ENCODE measurements at regions not wholly inside any gene's neighbourhood (a gene's known extent, or its start where the extent isn't known, plus 50 kb on each side); places are given as distances from the start of the nearest gene placed in this dataset.
A peak's percentile ranks its signal among the peaks of the same experiment; 100 is the strongest.
"Not testable (repeated sequence)": the region's sequence is repeated elsewhere in the genome, so short reads cannot be mapped to it uniquely, and the experiment has no call there.

GRCh38 chr15:47124430-47125102 is 592.7 kb upstream of the SEMA6D start:
- Mint-ChIP-seq H3K4me1 (no peaks in the 10 kb centered on the region), H3K36me3 (no peaks in the 10 kb centered on the region), H3K9me3 (peaks cover 13 to 23% of the 10 kb centered on the region in 2 donors), H3K27ac (no peak overlapping the region), H3K4me3 (no peak overlapping the region), H3K27me3 (no peaks in the 10 kb centered on the region)
- ATAC-seq (replicated peaks) (no peak), DNase-seq (no peak)

DNA sequence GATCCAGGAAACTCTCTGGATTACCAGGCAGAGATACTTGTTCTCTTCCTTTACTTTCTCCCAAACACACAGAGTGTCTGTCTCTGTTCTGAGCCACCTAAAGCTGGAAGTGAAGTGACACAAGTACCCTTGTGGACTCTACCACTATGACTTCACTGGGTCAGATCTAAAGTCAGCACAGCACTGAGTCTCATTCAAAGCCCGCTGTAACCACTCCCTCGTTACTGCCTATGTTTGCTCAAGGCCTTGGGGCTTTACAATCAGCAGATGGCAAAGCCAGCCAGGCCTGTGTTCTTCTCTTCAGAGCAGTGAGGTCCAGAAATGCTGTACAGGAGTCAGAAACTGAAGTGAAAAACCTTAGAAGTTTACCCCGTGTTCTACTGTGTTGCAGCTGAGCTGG is 588.3 kb upstream of the SEMA6D start:
- Mint-ChIP-seq H3K27ac (no peak overlapping the region), H3K9me3 (peaks cover 11 to 12% of the 10 kb centered on the region in 2 donors), H3K4me3 (no peak overlapping the region), H3K27me3 (no peaks in the 10 kb centered on the region), H3K4me1 (no peaks in the 10 kb centered on the region), H3K36me3 (no peaks in the 10 kb centered on the region)
- ATAC-seq (replicated peaks) = no peak
- no peak for DNase-seq

DNA sequence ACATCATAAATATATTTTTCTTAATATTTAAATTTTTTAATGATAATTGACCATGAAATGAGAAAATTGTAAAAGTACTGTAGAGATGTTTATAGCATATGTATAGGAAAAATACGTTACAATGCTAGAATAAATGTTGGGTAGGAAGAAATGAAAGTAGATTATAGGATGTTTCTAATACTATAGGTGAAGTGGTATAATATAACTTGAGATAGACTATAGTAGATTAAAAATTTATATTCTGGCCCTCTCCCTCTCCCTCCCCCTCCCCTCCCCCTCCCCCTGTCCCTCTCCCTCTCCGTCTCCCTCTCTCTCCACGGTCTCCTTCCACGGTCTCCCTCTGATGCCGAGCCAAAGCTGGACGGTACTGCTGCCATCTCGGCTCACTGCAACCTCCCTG is 585.9 kb upstream of the SEMA6D start:
- H3K36me3 Mint-ChIP-seq; H3K27ac Mint-ChIP-seq; DNase-seq; H3K4me3 Mint-ChIP-seq; H3K4me1 Mint-ChIP-seq; H3K27me3 Mint-ChIP-seq; ATAC-seq (replicated peaks): not testable (repeated sequence)
- H3K9me3 Mint-ChIP-seq = peaks cover 9 to 12% of the 10 kb centered on the region in 2 donors

DNA sequence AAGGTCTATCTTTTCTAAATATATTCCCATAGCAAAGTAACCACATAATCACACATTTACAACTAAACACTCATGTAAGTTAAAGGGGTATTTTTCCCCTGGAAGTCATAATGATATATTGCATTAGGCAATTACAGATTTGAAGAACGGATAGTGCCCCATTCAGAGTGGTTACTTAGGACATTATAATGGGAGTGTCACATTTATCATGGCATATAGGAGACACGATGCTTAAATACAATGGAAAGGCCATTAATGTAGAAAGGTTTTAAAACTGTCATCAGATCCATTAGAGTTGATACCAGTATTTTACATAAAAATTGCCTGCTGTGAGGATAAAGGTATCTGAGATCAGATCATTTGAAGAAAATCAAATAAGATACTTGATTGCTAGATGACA is 582.0 kb upstream of the SEMA6D start:
- H3K4me1 Mint-ChIP-seq = no peaks in the 10 kb centered on the region
- no peak overlapping the region for H3K4me3 Mint-ChIP-seq
- H3K27me3 Mint-ChIP-seq = no peaks in the 10 kb centered on the region
- H3K36me3 Mint-ChIP-seq = no peaks in the 10 kb centered on the region
- ATAC-seq (replicated peaks) (no peak), DNase-seq (no peak)
- H3K9me3 Mint-ChIP-seq = peaks cover 0 to 2% of the 10 kb centered on the region in 2 donors
- no peak overlapping the region for H3K27ac Mint-ChIP-seq

DNA sequence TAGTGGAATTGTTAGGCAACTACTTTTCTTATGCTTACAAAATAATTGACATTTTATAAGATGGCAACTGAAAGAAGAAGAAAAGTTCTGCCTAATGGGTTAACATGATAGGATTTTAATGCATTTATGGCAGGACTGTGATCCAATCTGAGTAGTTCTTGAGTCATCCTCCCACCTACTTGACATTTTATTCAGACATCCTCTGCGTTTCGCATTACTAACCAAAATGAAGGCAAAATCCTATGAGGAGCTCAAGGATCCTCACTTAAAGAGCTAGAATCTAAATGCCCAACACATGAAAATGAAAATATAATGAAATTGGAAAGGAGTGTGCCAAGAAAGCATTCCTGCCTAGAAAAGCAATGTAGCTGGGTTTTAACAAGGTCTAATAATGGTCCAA is 581.1 kb upstream of the SEMA6D start:
- H3K9me3 Mint-ChIP-seq = no peaks in the 10 kb centered on the region
- H3K27ac Mint-ChIP-seq = no peak overlapping the region
- H3K36me3 Mint-ChIP-seq = no peaks in the 10 kb centered on the region
- no peak for DNase-seq
- H3K4me3 Mint-ChIP-seq = no peak overlapping the region
- ATAC-seq (replicated peaks) = no peak
- no peaks in the 10 kb centered on the region for H3K4me1 Mint-ChIP-seq
- no peaks in the 10 kb centered on the region for H3K27me3 Mint-ChIP-seq

DNA sequence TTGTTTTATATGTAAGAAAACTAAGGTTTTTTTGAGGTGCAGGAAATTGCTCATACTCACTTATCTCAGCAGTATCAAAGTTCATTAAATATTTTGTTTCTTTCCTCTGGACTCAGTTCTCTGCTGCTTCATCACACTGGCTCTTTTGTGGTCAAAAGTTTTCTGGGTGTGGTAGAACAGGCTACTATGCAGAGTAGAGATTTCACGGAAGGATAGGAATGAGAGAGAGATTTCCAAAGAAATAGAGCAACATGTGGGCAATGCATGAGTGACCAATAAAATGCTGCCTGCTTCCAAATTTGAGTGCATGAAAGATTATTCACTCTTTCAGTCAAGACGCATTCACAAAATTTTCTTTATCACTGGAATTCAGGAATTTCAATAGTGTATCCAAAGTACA is 577.3 kb upstream of the SEMA6D start:
- Mint-ChIP-seq H3K36me3 (no peaks in the 10 kb centered on the region), H3K4me3 (no peak overlapping the region), H3K9me3 (peaks cover 6 to 8% of the 10 kb centered on the region in 2 donors), H3K27me3 (no peaks in the 10 kb centered on the region), H3K4me1 (no peaks in the 10 kb centered on the region), H3K27ac (no peak overlapping the region)
- ATAC-seq (replicated peaks) (no peak), DNase-seq (no peak)

- Mint-ChIP-seq H3K4me3 (no peak overlapping the region), H3K27me3 (no peaks in the 10 kb centered on the region), H3K4me1 (no peaks in the 10 kb centered on the region), H3K27ac (no peak overlapping the region), H3K9me3 (peaks cover 4 to 6% of the 10 kb centered on the region in 2 donors), H3K36me3 (no peaks in the 10 kb centered on the region)
- no peak for DNase-seq
- no peak for ATAC-seq (replicated peaks)
These were observed 559.5 kb upstream of the SEMA6D start for GRCh38 chr15:47157827-47158226.

DNA sequence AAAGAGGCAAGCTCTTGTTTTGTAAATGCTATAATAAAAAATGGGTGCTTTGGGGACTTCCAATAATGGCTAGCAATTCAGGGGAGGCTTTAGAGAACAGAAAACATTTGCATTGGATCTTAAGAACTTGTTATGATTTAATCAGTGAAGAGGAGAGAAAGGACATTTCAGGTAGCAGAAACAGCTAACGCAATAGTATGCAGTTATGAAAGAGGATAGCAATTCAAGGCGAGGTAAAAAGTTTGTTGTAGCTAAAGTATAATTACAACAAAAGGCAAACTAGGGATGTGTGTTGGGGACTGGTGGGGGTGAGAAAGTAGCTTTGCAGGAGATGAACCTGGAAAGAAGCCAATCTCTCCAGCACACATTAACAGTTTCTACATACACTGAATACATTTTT is 558.7 kb upstream of the SEMA6D start:
- peaks cover 4 to 7% of the 10 kb centered on the region in 2 donors for H3K9me3 Mint-ChIP-seq
- H3K27me3 Mint-ChIP-seq = no peaks in the 10 kb centered on the region
- H3K4me3 Mint-ChIP-seq = no peak overlapping the region
- H3K27ac Mint-ChIP-seq = no peak overlapping the region
- DNase-seq (no peak), ATAC-seq (replicated peaks) (no peak)
- H3K4me1 Mint-ChIP-seq = no peaks in the 10 kb centered on the region
- no peaks in the 10 kb centered on the region for H3K36me3 Mint-ChIP-seq

GRCh38 chr15:47177177-47177576 is 540.1 kb upstream of the SEMA6D start:
- no peak for ATAC-seq (replicated peaks)
- no peak for DNase-seq
- H3K4me3 Mint-ChIP-seq = no peak overlapping the region
- peaks cover 4 to 10% of the 10 kb centered on the region in 2 donors for H3K27me3 Mint-ChIP-seq
- H3K36me3 Mint-ChIP-seq = no peaks in the 10 kb centered on the region
- peaks cover 3 to 8% of the 10 kb centered on the region in 2 donors for H3K9me3 Mint-ChIP-seq
- no peaks in the 10 kb centered on the region for H3K4me1 Mint-ChIP-seq
- H3K27ac Mint-ChIP-seq = no peak overlapping the region

GRCh38 chr15:47179988-47180387 is 537.3 kb upstream of the SEMA6D start:
- H3K9me3 Mint-ChIP-seq = peaks cover 2 to 8% of the 10 kb centered on the region in 2 donors
- H3K4me3 Mint-ChIP-seq = no peak overlapping the region
- no peaks in the 10 kb centered on the region for H3K36me3 Mint-ChIP-seq
- ATAC-seq (replicated peaks) (no peak), DNase-seq (no peak)
- H3K4me1 Mint-ChIP-seq = peaks cover 4% of the 10 kb centered on the region in 2 donors
- no peak overlapping the region for H3K27ac Mint-ChIP-seq
- peaks cover 27 to 36% of the 10 kb centered on the region in 2 donors for H3K27me3 Mint-ChIP-seq

DNA sequence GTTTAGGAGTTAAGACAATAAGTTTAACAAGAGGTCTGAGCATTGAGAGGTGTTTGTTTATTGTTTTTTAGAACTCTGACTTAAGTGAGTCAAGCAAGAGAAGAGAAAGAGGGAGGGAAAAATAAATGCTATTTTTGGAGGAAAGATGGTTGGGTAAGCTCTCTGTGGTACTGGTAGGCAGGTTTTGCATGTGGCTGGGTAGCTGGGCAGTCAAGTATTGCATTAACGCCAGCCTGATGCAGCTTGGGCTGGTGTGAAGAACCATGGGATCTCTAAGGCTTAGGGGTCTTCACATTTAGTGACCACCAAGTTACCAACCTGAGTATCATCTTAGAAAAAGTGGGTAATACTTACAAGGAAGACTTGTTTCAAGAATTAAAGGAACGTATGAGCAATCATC is 534.5 kb upstream of the SEMA6D start:
- no peak for DNase-seq
- Mint-ChIP-seq H3K4me3 (no peak overlapping the region), H3K4me1 (peaks cover 6 to 8% of the 10 kb centered on the region in 2 donors), H3K27ac (no peak overlapping the region), H3K27me3 (peaks cover 48% of the 10 kb centered on the region in 2 donors), H3K9me3 (peaks cover 0 to 2% of the 10 kb centered on the region in 2 donors), H3K36me3 (no peaks in the 10 kb centered on the region)
- ATAC-seq (replicated peaks) = no peak

DNA sequence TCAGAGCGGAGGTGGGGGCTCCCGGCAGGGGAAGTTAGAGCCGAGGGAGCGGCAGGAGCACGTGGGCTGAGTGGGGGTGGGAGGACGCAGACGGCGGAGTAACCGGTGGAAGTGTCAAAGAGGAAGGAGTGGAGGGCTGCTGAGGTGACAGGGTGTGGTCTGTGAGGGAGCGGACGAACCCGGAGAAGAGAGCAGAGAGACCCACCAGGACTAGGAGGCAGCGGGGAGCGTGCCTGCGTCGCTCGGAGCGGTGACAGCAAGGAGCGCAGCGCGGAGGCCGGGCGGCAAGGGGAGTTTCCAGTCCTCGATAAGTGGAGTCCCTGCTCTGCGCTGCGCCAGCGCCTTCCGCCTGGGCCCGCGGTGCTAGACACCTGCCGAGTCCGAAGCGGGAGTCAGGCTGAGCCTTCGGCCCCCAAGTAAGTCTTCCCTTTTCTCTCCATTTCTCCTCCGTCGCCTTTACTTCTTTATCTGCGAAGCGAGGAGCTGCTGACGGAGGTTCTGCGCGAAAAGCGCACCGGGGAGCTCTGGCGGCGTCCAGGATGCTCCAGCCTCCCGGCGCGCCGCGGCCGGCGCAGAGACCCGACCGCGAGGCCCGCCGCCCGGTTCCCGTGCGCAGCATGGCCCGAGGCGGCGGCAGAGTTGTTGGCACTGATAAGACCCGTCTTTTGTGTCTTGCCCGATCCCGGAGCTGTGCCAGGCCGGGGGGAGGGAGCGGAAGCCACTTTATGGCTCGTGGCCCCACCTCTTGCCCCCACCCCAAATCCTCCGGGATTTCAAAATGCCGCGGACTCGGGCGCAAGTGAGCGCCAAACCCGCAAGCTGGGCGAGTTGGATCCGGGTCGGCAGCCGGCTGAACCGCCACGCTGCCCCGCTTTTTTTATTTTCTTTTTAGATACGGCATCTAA is 533.0 kb upstream of the SEMA6D start:
- H3K36me3 Mint-ChIP-seq = no peaks in the 10 kb centered on the region
- H3K27ac Mint-ChIP-seq = no peak overlapping the region
- H3K9me3 Mint-ChIP-seq = peaks cover 0 to 2% of the 10 kb centered on the region in 2 donors
- DNase-seq = no peak
- ATAC-seq (replicated peaks) = peak; percentile 61 to 76
- H3K4me3 Mint-ChIP-seq = peak overlapping the region; percentile 70 to 82
- peaks cover 52 to 53% of the 10 kb centered on the region in 2 donors for H3K27me3 Mint-ChIP-seq
- peaks cover 6 to 8% of the 10 kb centered on the region in 2 donors for H3K4me1 Mint-ChIP-seq

- H3K36me3 Mint-ChIP-seq = no peaks in the 10 kb centered on the region
- H3K27me3 Mint-ChIP-seq = peaks cover 55 to 56% of the 10 kb centered on the region in 2 donors
- peak overlapping the region; percentile 70 to 82 for H3K4me3 Mint-ChIP-seq
- DNase-seq = no peak
- H3K9me3 Mint-ChIP-seq = peaks cover 0 to 2% of the 10 kb centered on the region in 2 donors
- peak overlapping the region; percentile 49 for H3K27ac Mint-ChIP-seq
- peaks cover 6 to 8% of the 10 kb centered on the region in 2 donors for H3K4me1 Mint-ChIP-seq
- peak in 1 of 2 donors; percentile 8 for ATAC-seq (replicated peaks)
These were observed 532.1 kb upstream of the SEMA6D start for GRCh38 chr15:47184908-47185801.

- H3K27ac Mint-ChIP-seq = no peak overlapping the region
- H3K4me1 Mint-ChIP-seq = peaks cover 6 to 8% of the 10 kb centered on the region in 2 donors
- H3K9me3 Mint-ChIP-seq = peaks cover 0 to 2% of the 10 kb centered on the region in 2 donors
- ATAC-seq (replicated peaks) (no peak), DNase-seq (no peak)
- no peaks in the 10 kb centered on the region for H3K36me3 Mint-ChIP-seq
- peaks cover 55 to 56% of the 10 kb centered on the region in 2 donors for H3K27me3 Mint-ChIP-seq
- no peak overlapping the region for H3K4me3 Mint-ChIP-seq
These were observed 531.2 kb upstream of the SEMA6D start for GRCh38 chr15:47186075-47186474.
